NK-92 (cell line): ENCODE measurements at regions not wholly inside any gene's neighbourhood (a gene's known extent, or its start where the extent isn't known, plus 50 kb on each side); places are given as distances from the start of the nearest gene placed in this dataset.

Source experiments
- DNase-seq: peaks from one replicate; lab custom pipeline; 2025; ENCODE audit not compliant: unreplicated experiment; lab: John Stamatoyannopoulos, UW

DNA sequence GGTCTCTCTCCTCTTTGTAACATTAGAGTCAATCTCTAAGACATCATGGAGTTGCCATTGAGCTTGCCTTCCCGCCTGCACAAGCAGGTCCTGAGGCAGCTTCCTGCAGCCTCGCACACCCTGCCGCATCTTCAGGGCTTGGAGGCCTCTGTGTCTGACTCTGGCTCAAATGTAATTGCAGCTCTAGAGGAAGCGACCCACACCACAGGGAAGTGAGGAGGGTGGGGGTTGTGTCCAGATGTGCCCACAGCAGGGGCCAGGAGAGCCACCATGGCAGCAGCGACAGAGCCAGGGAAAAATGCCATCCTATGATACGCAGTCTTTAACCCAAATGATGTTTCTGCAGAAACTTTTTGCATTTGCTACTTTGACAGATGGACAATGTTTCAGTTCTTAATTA, 216.0 kb upstream of the ZNF32 start:
- DNase-seq, result no peak

DNA sequence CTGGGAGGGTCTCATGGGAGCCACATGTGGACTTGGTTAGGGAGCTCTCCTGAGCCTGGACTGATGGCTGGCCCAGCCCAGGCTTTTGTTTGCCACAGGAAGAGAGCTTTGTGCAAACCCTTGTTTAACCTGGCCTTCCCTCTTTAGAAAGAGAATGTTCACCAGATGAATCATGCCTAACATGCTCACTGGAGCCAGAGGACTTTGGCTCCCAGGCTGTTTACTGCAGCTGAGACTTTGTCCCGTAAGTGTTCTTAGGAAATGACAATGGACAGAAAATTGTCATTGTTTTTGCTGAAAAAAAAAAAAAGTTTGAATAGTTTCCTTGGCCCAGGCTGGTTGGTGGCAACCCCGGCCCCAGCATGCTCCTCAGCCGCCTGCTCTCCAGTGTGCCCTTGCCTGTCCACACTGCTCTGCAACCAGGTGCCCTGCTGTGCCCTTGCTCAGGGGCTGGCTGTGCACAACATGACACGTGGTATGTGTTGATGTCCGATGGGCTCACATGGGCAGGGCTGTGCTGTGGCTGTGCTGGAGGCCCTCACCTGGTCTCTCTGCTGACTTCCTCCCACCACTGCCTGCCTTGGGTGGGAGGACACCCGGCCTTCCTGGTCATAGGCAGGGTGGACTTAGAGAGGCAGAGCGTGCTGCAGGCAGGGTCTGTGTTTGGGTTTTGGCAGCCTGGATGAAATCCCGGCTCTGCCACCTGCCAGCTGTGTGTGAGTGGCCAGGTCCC, 215.3 kb upstream of the ZNF32 start:
- DNase-seq, result no peak

GRCh38 chr10:43863270-43863669, 214.6 kb upstream of the ZNF32 start:
- no peak for DNase-seq

DNA sequence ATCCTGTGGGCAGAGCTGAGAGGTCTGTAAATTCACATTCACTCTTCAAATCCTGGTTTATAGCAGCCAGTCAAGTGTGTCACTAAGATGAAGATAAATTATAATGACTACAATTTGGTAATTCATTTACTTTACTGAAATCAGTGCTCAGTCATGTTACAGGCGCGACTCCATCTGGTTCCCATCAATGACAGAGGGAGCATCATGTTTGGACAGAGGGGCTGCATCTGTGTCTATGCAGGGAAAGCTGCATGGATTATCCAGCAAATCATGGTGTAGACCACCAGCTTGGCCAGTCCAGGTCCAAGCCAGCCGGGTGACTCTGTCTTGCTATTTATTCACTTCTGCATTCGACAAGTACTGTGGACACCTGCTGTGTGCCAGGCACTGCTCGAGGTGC, 214.1 kb upstream of the ZNF32 start:
- DNase-seq, result no peak

DNA sequence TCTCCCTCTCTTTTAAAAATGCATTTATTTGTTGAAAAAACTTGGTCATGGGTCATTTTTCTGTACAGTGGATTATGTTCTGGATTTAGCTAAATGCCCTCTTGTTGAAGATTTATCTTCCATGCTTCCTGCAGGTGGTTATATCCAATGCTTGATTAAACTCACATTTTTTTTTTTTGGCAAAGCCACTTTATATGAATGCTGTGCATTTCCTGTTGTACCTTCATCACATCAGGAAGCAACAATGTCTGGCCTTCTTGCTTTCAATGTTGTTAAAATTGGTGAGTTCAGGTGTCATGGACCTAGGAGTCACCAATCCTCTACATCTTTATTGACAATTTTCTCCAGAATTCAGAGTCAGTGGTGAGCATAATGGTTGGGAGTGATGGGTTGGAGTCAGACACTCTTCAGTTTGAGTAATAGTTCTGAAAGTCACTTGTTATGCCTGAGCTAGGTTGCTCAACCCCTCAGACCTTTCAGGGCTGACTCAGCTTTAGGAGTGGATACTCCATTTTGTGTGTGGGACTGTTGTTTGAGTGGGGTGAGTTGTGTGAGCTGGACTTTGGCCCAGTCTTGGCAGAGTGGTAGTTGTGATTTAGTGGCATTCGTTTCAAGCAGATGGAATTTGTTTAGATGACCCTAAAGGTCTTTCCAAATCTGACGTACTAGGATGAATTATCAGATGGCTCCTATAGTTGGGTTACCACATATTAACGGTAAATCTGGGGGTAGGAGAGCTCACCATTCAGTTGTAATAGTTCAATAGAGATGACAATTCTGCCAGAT, 213.5 kb upstream of the ZNF32 start:
- no peak for DNase-seq

GRCh38 chr10:43859016-43859525, 210.4 kb upstream of the ZNF32 start:
- no peak for DNase-seq

GRCh38 chr10:43857931-43858315, 209.2 kb upstream of the ZNF32 start:
- DNase-seq, result no peak

- DNase-seq, result no peak
These were observed 208.7 kb upstream of the ZNF32 start for GRCh38 chr10:43857206-43857930.

GRCh38 chr10:43856299-43856698, 207.6 kb upstream of the ZNF32 start:
- no peak for DNase-seq

DNA sequence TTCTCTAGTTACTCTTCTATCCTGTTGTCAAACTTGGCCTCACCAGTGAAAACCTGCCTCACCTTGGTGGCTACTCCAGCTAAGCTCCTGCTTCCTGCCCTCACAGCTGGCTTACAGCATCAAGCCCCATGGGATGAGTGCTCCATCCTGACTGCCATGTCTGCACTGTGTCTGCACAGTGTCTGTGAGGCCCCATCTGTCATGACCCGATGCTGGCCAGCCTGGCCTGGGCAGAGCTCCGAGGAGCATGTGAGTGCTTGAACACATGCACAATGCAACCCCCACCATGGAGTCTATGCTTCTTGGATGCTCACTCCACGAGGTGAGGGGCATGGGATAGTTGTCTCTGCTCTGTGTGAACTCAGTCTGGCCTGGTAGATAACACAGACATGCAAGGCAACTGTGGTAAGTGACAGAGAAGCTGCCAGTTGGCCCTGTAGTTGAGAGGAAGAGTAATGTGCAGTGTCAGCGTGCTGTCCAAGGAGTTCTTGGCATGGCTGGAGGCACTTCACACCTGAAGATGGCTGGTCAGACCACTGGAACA, 207.1 kb upstream of the ZNF32 start:
- no peak for DNase-seq

DNA sequence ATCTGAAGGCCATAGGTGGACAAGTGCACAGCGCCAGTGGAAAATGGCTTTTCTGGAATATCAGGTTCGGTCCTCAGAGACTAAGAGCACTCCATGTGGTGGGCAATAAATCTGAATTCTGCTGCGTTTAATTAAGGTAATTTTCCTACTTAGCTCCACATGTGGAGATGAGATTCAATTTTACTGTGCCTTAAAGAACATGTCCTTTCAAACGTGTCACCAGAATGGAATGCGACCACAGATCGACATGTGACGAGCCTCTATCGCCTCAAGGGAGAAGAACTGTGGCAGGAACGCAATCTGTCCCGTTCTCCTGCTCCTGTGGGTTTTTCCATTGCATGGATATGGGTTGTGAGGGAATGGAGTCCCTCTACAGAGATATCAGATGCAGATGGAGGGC, 205.3 kb upstream of the ZNF32 start:
- no peak for DNase-seq

GRCh38 chr10:43853369-43853768, 204.7 kb upstream of the ZNF32 start:
- DNase-seq, result no peak

DNA sequence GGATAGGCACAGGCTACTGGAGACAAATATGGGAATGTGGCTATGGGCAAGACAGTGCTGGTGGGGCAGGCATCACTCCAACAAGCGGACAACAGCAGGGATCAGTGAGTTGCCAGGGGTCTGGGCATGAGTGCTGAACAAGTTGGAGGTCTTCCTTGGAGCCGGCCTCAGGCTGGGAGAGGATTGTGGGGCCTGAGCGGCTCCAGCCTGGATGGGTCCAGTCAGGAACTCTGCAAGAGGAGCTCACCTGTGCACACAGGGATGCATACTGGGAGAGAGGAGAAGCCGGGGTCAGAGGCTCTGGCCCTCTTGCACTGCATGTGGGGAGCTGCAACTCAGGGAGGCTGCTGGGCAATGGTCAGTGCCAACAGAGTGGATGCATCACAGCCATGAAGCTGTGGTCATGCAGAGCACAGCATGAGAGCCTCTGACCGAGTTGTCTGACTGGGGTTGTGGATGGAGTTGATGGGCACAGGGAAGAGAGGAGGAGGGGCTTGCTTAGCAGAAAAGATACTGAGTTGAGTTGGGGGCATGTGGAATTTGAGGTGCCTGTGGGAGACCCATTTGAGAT, 204.0 kb upstream of the ZNF32 start:
- no peak for DNase-seq

DNA sequence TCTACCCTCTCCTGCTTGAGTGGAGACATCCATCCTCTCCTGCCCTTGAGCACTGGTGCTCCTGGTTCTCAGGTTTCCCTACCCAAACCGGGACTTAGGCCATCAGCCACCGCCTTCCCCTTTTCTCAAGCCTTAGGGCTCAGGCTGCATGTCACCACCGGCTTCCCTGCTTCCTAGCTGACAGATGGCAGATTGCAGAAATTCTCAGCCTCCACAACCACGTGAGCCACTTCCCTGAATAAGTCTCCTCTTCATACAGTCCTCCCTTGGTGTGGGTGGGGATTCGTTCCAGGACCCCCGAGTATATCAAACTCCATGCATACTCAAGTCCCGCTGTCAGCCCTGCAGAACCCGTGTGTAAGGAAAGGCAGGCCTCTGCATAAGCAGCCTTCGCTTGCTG, 203.5 kb upstream of the ZNF32 start:
- no peak for DNase-seq

DNA sequence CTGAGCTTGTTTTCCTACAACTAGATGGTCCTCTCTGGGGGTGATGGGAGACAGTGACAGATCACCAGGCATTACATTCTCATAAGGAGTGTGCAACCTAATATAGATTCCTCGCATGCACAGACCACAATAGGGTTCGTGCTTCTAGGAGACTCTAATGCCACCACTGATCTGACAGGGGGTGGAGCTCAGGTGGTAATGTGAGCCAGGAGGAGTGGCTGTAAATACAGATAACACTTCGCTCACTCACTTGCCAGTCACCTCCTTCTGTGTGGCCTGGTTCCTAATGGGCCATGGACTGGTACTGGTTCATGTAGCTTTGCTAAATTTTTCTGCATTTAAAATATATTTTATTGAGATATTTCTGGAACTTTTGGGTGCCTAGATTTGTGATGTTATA, 202.3 kb upstream of the ZNF32 start:
- DNase-seq, result no peak

DNA sequence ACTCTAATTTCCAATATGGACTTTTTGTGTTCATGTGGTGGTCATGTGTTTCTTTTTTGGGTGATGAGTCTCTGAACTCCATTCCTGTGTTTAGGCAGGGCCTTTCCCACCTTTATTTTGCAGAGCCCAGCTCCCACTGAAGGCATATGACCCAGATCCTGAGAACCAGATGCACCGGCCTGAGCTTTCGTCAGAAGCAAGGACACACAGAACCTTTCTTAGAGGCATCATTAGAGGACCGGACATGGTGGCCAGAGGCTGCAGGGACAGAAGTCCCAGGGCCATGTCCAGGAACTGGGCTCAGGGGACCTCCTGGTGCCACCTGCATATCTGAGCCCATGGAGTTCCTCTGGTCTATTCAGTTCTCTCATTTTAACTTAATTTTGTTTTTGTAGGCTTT, 200.9 kb upstream of the ZNF32 start:
- DNase-seq, result no peak

DNA sequence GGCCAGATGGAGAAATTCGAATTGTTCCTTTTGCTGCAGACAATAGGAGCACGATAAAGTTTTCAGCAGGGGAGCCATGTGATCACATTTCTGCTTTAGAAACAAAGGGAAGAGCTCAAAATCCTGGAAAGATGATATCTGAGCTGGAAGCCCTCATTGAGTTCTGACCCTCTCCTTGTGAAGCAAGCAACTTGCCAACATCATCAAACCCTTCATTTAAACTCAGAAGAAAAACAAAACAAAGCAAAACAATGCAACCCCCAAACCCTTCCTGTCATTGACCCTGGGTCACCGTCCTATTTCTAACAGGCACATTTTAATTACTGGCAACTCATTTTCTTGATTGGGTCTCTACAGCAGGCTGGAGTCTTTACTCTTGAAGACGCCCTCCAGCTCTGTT, 198.3 kb upstream of the ZNF32 start:
- DNase-seq, result no peak

- DNase-seq, result no peak
These were observed 197.6 kb upstream of the ZNF32 start for GRCh38 chr10:43846187-43846680.

GRCh38 chr10:43845121-43845520, 196.4 kb upstream of the ZNF32 start:
- DNase-seq, result no peak

DNA sequence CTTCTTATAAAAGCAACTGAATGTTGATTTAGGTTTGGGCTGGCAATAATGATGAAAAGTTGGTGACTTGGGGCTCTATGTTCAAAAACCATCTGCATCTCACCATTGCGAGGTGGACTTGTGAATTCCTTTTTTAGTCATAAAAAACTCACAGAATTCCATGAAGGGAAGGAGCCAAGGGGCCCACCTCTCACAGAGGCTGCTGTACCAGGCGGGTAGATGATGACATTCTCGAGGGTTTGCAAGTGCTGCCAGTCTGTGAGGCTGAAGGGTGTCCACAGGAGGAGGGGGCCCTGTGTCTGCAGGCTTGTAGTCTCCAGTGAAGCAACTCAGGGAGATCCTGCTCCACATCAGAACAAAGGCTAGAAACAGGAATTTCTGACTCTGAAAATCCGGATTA, 195.5 kb upstream of the ZNF32 start:
- DNase-seq, result no peak
